IMR-90 (cell line): ENCODE measurements at regions not wholly inside any gene's neighbourhood (a gene's known extent, or its start where the extent isn't known, plus 50 kb on each side); places are given as distances from the start of the nearest gene placed in this dataset.

Source experiments
- ATAC-seq: fragments of 200-7000 bp; cut with Tn5 transposase; 2 replicates; pipeline ENCODE4 v1.9.1; 2020; ENCODE audit warnings: low read depth, mild to moderate bottlenecking, moderate library complexity
- BruUV-seq: library from RNA; stranded (reverse); fragments of 400-500 nt; replicated peaks from 2 replicates; lab custom pipeline; 2021; lab: Mats Ljungman, UMichigan
- CTCF ChIA-PET: fragments of 300-600 bp; formaldehyde crosslinking; extraction: SDS; loops from one replicate; lab custom pipeline; 2021; ENCODE audit warnings: antibody characterized with exemption; lab: Yijun Ruan, JAX
- POLR2A ChIA-PET: fragments of 300-600 bp; sonication (Branson Sonifier 250); formaldehyde crosslinking; loops from one replicate; lab custom pipeline; 2022; ENCODE audit warnings: antibody characterized with exemption; ENCODE audit not compliant: unreplicated experiment; lab: Charles Lee
- DNase-seq: peaks from one replicate; pipeline ENCODE4 v3.0.0; 2013
- H2AFZ ChIP-seq: replicated peaks from 2 replicates; pipeline ENCODE3; 2013; ENCODE audit warnings: low read length, mild to moderate bottlenecking; ENCODE audit not compliant: poor library complexity
- H2AK5ac ChIP-seq: 2 replicates; pipeline ENCODE4 v1.6.1; 2013; ENCODE audit warnings: low read depth, low read length, inconsistent platforms
- H2AK9ac ChIP-seq: replicated peaks from 2 replicates; pipeline ENCODE3; 2013; ENCODE audit warnings: mild to moderate bottlenecking, low read depth, low read length, moderate library complexity; ENCODE audit not compliant: poor library complexity
- H2BK120ac ChIP-seq: 2 replicates; pipeline ENCODE4 v1.6.1; 2013; ENCODE audit warnings: low read depth, low read length, inconsistent platforms
- H2BK15ac ChIP-seq: 3 replicates; pipeline ENCODE4 v1.6.1; 2013; ENCODE audit warnings: low read depth, low read length, inconsistent platforms
- H2BK20ac ChIP-seq: 2 replicates; pipeline ENCODE4 v1.6.1; 2013; ENCODE audit warnings: low read depth, mild to moderate bottlenecking, inconsistent platforms, low read length, moderate library complexity
- H2BK5ac ChIP-seq: 2 replicates; pipeline ENCODE4 v1.6.1; 2013; ENCODE audit warnings: mild to moderate bottlenecking, low read depth, low read length, inconsistent platforms; ENCODE audit not compliant: poor library complexity, severe bottlenecking
- H3K14ac ChIP-seq: replicated peaks from 2 replicates; pipeline ENCODE4 v1.6.1; 2013; ENCODE audit warnings: low read depth, low read length, inconsistent platforms
- H3K18ac ChIP-seq: 2 replicates; pipeline ENCODE4 v1.6.1; 2013; ENCODE audit warnings: low read depth, low read length, control low read depth
- H3K23ac ChIP-seq: 2 replicates; pipeline ENCODE4 v1.6.1; 2013; ENCODE audit warnings: low read depth, low read length, inconsistent platforms
- H3K27ac ChIP-seq: 2 replicates; pipeline ENCODE4 v1.5.1; 2013; ENCODE audit warnings: mild to moderate bottlenecking, control low read depth, low read length; ENCODE audit not compliant: insufficient read depth
- H3K27me3 ChIP-seq: 2 replicates; pipeline ENCODE4 v1.6.1; 2013; ENCODE audit warnings: low read length; ENCODE audit not compliant: control insufficient read depth, insufficient read depth
- H3K36me3 ChIP-seq: 2 replicates; pipeline ENCODE4 v1.6.1; 2013; ENCODE audit warnings: low read length, mixed read lengths; ENCODE audit not compliant: control insufficient read depth, insufficient read depth
- H3K4ac ChIP-seq: 2 replicates; pipeline ENCODE4 v1.6.1; 2013; ENCODE audit warnings: low read depth, low read length, inconsistent platforms
- H3K4me1 ChIP-seq: 2 replicates; pipeline ENCODE4 v1.6.1; 2013; ENCODE audit warnings: low read length, mixed read lengths; ENCODE audit not compliant: control insufficient read depth, insufficient read depth
- H3K4me2 ChIP-seq: 2 replicates; pipeline ENCODE4 v1.6.1; 2013; ENCODE audit warnings: low read depth, mild to moderate bottlenecking, control low read depth, low read length, moderate library complexity
- H3K4me3 ChIP-seq: 2 replicates; pipeline ENCODE4 v1.5.1; 2013; ENCODE audit warnings: low read depth, mild to moderate bottlenecking, control low read depth, low read length, moderate library complexity; ENCODE audit not compliant: insufficient read depth
- H3K56ac ChIP-seq: 2 replicates; pipeline ENCODE4 v1.6.1; 2013; ENCODE audit warnings: low read length, inconsistent platforms; ENCODE audit not compliant: insufficient read depth; ENCODE audit errors: extremely low read depth
- H3K79me1 ChIP-seq, 2 experiments: 2 replicates each; pipeline ENCODE4 v1.6.1; 2013; ENCODE audit warnings: low read length in 2 of 2, inconsistent platforms in 1 of 2, low read depth in 1 of 2
- H3K9ac ChIP-seq: 2 replicates; pipeline ENCODE4 v1.6.1; 2013; ENCODE audit warnings: low read depth, low read length, control low read depth
- H3K9me1 ChIP-seq: 2 replicates; pipeline ENCODE4 v1.6.1; 2013; ENCODE audit warnings: low read length, inconsistent platforms; ENCODE audit not compliant: insufficient read depth
- H3K9me3 ChIP-seq: 2 replicates; pipeline ENCODE4 v1.6.1; 2013; ENCODE audit warnings: low read length; ENCODE audit not compliant: control insufficient read depth, insufficient read depth
- H4K20me1 ChIP-seq: 2 replicates; pipeline ENCODE4 v1.6.1; 2013; ENCODE audit warnings: low read length, inconsistent platforms; ENCODE audit not compliant: insufficient read depth
- H4K5ac ChIP-seq: 2 replicates; pipeline ENCODE4 v1.6.1; 2013; ENCODE audit warnings: mild to moderate bottlenecking, low read depth, low read length, control low read depth
- H4K8ac ChIP-seq, 2 experiments: 2 replicates each; pipeline ENCODE4 v1.6.1; 2013; ENCODE audit warnings: low read depth in 2 of 2, low read length in 2 of 2, control low read depth in 1 of 2, inconsistent platforms in 1 of 2
- H4K91ac ChIP-seq: 2 replicates; pipeline ENCODE4 v1.6.1; 2013; ENCODE audit warnings: low read depth, low read length, inconsistent platforms; ENCODE audit not compliant: insufficient read depth
- CEBPB ChIP-seq: IDR thresholded peaks from 2 replicates; pipeline ENCODE4 v1.6.1; 2012; ENCODE audit warnings: low read depth, low read length, improper control_type of control experiment
- CHD1 ChIP-seq: IDR thresholded peaks from 2 replicates; pipeline ENCODE4 v1.6.1; 2012; ENCODE audit warnings: low read depth, low read length, improper control_type of control experiment
- MAFK ChIP-seq: IDR thresholded peaks from 2 replicates; pipeline ENCODE4 v1.6.1; 2012; ENCODE audit warnings: low read depth, low read length, improper control_type of control experiment
- MAZ ChIP-seq: IDR thresholded peaks from 2 replicates; pipeline ENCODE4 v1.6.1; 2012; ENCODE audit warnings: low read depth, mild to moderate bottlenecking, low read length, improper control_type of control experiment, moderate library complexity, borderline replicate concordance
- POLR2A ChIP-seq: IDR thresholded peaks from 2 replicates; pipeline ENCODE4 v1.6.1; 2012; ENCODE audit warnings: mild to moderate bottlenecking, low read depth, low read length
- RAD21 ChIP-seq: IDR thresholded peaks from 2 replicates; pipeline ENCODE4 v1.6.1; 2012; ENCODE audit warnings: low read length, improper control_type of control experiment
- RCOR1 ChIP-seq: IDR thresholded peaks from 2 replicates; pipeline ENCODE4 v1.6.1; 2012; ENCODE audit warnings: mild to moderate bottlenecking, low read length, improper control_type of control experiment; ENCODE audit not compliant: insufficient replicate concordance
- RFX5 ChIP-seq: IDR thresholded peaks from 2 replicates; pipeline ENCODE4 v1.8.0; 2012; ENCODE audit warnings: low read depth, mild to moderate bottlenecking, low read length, moderate library complexity
- SMC3 ChIP-seq: fragments of 150-350 bp; IDR thresholded peaks from 2 replicates; pipeline ENCODE4 v1.6.1; 2016; ENCODE audit warnings: low read depth, mild to moderate bottlenecking, antibody characterized with exemption, low read length, moderate library complexity
- WGBS, 2 experiments: methylation state at CpG; one replicate each; pipeline versions ENCODE4 v1.1.5 to v1.1.7; 2013; ENCODE audit warnings: missing lambda C conversion rate in 2 of 2; ENCODE audit not compliant: insufficient read length in 1 of 2; ENCODE audit errors: extremely low coverage in 2 of 2; 5-methylcytosine and 5-hydroxymethylcytosine counted together
- dilution Hi-C: fragments of 300-500 bp; cut with HindIII; formaldehyde crosslinking; loops from one replicate; pipeline ENCODE4 v1.14.3; 2018; ENCODE audit warnings: low sequenced_read_pairs; ENCODE audit not compliant: unreplicated experiment
- in situ Hi-C: fragments of 300-500 bp; cut with MboI; formaldehyde crosslinking; loops from 3 replicates; pipeline ENCODE4 v1.14.3; 2019; ENCODE audit warnings: low sequenced_read_pairs, inconsistent platforms, mixed read lengths
- intact Hi-C: fragments of 100-400 bp; cut with micrococcal nuclease; formaldehyde crosslinking; loops from 2 replicates; pipeline ENCODE4 v1.10.0; 2022
- TF ChIP-seq, protein P1 (sequence below): conservative IDR thresholded peaks from 2 replicates; pipeline ENCODE4 v1.5.1; 2012; ENCODE audit warnings: mild to moderate bottlenecking, low read depth, low read length, improper control_type of control experiment

DNA sequence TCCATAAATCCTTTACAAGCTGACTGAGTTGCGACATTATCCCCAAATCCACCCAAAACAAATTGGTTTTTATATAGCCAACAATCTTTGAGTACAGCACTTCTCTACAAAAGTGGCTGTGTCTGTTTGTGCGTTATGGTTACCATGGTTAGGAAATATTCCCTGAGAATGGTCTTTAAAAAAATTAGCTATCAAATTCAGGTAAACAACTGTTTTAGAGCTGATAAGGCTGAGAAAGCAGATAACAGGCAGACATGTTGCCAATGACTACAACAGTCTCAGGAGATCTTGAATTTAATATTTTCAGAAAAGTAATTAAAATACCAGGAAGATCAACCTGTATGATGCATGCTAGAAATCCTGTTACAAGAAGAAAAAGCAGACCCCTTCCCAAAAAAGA lies 248.0 kb downstream of the RASSF9 start:
- no peak overlapping the region for H2AK5ac ChIP-seq
- H2BK15ac ChIP-seq, result no peak overlapping the region
- ATAC-seq (no peak), DNase-seq (no peak)
- no peak overlapping the region for H3K56ac ChIP-seq
- H2AFZ ChIP-seq, result no peak overlapping the region
- H3K9me3 ChIP-seq, result no peaks in the 10 kb centered on the region
- H2BK20ac ChIP-seq, result no peak overlapping the region
- H3K9me1 ChIP-seq, result no peaks in the 10 kb centered on the region
- TF ChIP-seq RFX5 (no peak), POLR2A (no peak), MAFK (no peak), RAD21 (no peak), CHD1 (no peak), RCOR1 (no peak), SMC3 (no peak), CEBPB (no peak), MAZ (no peak)
- TF ChIP-seq, protein P1, sequence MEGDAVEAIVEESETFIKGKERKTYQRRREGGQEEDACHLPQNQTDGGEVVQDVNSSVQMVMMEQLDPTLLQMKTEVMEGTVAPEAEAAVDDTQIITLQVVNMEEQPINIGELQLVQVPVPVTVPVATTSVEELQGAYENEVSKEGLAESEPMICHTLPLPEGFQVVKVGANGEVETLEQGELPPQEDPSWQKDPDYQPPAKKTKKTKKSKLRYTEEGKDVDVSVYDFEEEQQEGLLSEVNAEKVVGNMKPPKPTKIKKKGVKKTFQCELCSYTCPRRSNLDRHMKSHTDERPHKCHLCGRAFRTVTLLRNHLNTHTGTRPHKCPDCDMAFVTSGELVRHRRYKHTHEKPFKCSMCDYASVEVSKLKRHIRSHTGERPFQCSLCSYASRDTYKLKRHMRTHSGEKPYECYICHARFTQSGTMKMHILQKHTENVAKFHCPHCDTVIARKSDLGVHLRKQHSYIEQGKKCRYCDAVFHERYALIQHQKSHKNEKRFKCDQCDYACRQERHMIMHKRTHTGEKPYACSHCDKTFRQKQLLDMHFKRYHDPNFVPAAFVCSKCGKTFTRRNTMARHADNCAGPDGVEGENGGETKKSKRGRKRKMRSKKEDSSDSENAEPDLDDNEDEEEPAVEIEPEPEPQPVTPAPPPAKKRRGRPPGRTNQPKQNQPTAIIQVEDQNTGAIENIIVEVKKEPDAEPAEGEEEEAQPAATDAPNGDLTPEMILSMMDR, result no peak
- H3K18ac ChIP-seq, result no peak overlapping the region
- intact Hi-C loops, result no loop called here
- BruUV-seq, result no TSS peak
- dilution Hi-C loops, result no loop called here
- no peak overlapping the region for H2BK120ac ChIP-seq
- no peaks in the 10 kb centered on the region for H3K4me1 ChIP-seq
- no peak overlapping the region for H3K23ac ChIP-seq
- no CpG with 5 or more reads among the region's 2 CpGs for WGBS, 2 experiments
- H2AK9ac ChIP-seq, result no peak overlapping the region
- H4K5ac ChIP-seq, result no peak overlapping the region
- in situ Hi-C loops, result no loop called here
- no peak overlapping the region for H3K27ac ChIP-seq
- H4K20me1 ChIP-seq, result no peaks in the 10 kb centered on the region
- no peak overlapping the region for H3K9ac ChIP-seq
- no peaks in the 10 kb centered on the region for H3K36me3 ChIP-seq
- no peak overlapping the region for H3K4me3 ChIP-seq
- no peak overlapping the region for H4K91ac ChIP-seq
- no peak overlapping the region for H2BK5ac ChIP-seq
- ChIA-PET CTCF (no interaction called here), POLR2A (no interaction called here)
- H3K4me2 ChIP-seq, result no peak overlapping the region
- H3K4ac ChIP-seq, result no peak overlapping the region
- H3K14ac ChIP-seq, result no peak overlapping the region
- H4K8ac ChIP-seq, result no peak overlapping the region
- no peaks in the 10 kb centered on the region for H3K27me3 ChIP-seq
- no peaks in the 10 kb centered on the region for H3K79me1 ChIP-seq
